ENCODE measurements at regions not wholly inside any gene's neighbourhood (a gene's known extent, or its start where the extent isn't known, plus 50 kb on each side); places are given as distances from the start of the nearest gene placed in this dataset.

GRCh38 chr4:186826006-186826405, 102.3 kb upstream of the FAT1 start:
- no peak for TF ChIP-seq CTCF (IDR thresholded peaks at IDR 0.05)
- TF ChIP-seq POLR2A (IDR thresholded peaks at IDR 0.05), result no peak
